ENCODE measurements at regions not wholly inside any gene's neighbourhood (a gene's known extent, or its start where the extent isn't known, plus 50 kb on each side); places are given as distances from the start of the nearest gene placed in this dataset.

GRCh38 chr15:77540312-77541060, 92.2 kb downstream of the LINGO1 start:
- DNase-seq = no peak

GRCh38 chr15:77538793-77539497, 93.8 kb downstream of the LINGO1 start:
- no peak for DNase-seq

DNA sequence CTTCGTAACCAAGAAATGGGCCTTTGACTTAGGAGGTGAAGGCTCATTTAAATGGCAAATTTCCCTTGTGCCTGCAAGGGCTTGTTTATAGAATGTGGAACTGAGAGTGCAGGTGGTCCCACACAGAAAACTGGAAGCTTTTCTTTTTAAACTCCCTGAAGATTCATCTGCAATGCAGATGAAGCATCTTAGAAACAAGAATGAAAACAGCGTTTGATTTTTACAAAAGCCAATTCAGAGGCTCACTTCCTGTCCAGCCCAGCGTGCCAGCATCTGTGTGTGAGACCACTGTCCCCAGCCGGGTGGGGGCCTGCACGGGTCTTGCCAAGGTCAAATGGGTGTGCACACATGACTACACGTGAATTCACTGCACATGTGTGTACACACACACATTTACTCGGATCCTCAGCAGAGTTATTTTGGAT, 94.7 kb downstream of the LINGO1 start:
- no peak for DNase-seq

GRCh38 chr15:77537006-77537405, 95.7 kb downstream of the LINGO1 start:
- DNase-seq = no peak

DNA sequence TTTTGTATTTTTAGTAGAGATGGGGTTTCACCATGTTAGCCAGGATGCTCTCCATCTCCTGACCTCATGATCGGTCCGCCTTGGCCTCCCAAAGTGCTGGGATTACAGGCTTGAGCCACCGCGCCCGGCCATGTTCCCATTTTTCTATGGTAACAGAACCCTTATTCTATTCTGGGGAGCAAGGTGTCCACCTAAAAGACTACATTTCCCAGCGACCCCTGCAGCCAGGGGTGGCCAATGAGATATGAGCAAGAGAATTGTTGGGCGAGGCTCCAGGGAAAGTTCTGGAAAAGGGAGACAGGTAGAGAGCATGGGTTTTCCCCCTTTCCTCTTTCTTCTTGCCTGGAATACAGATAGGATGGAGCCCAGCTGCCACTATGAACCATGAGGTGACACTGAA, 96.9 kb downstream of the LINGO1 start:
- no peak for DNase-seq
